T follicular helper cell (primary cell): ENCODE measurements at regions not wholly inside any gene's neighbourhood (a gene's known extent, or its start where the extent isn't known, plus 50 kb on each side); places are given as distances from the start of the nearest gene placed in this dataset.

Source experiments
- DNase-seq: peaks from one replicate; pipeline ENCODE4 v3.0.0-alpha.2; 2020; ENCODE audit warnings: low read depth

DNA sequence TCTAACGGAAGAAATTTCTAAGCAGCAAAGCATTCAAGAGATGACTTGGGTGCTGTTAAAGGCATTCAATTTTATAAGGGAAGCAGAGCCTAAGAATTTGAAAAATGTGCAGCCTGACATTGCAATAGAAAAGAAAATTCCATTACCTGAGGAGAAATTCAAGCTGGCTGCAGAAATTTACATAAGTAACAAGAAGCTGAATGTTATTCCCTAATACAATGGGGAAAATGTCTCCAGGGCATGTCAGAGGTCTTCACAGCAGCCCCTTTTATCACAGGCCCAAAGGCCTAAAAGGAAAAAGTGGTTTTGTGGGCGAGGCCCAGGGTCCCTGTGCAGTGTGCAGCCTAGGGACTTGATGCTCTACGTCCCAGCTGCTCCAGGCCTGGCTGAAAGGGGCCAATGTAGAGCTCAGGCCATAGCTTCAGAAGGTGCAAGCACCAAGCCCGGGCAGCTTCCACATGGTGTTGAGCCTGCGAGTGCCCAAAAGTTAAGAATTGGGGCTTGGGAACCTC lies 306.7 kb downstream of the RDH14 start:
- no peak for DNase-seq

- DNase-seq = no peak
Measured at GRCh38 chr2:18251486-18251885, 309.0 kb downstream of the RDH14 start.

- no peak for DNase-seq
Measured at GRCh38 chr2:18247282-18248110, 313.0 kb downstream of the RDH14 start.

- DNase-seq = no peak
Measured at GRCh38 chr2:18245375-18245774, 315.1 kb downstream of the RDH14 start.

- no peak for DNase-seq
Measured at GRCh38 chr2:18244845-18245244, 315.6 kb downstream of the RDH14 start.

GRCh38 chr2:18243816-18244215 lies 316.6 kb downstream of the RDH14 start:
- DNase-seq = no peak

DNA sequence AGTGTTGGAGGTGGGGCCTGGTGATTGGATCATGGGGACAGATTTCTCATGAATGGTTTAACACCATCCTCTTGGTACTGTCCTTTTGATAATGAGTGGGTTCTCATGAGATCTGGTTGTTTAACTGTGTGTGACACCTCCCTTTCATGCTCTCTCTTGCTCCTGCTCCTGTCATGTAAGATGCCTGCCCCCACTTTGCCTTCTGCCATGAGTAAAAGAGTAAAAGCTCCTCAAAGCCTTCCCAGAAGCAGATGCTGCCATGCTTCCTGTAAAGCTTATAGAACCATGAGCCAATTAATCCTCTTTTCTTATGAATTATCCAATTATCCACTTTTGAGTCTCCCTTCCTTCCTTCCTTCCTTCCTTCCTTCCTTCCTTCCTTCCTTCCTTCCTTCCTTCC lies 317.7 kb downstream of the RDH14 start:
- no peak for DNase-seq

DNA sequence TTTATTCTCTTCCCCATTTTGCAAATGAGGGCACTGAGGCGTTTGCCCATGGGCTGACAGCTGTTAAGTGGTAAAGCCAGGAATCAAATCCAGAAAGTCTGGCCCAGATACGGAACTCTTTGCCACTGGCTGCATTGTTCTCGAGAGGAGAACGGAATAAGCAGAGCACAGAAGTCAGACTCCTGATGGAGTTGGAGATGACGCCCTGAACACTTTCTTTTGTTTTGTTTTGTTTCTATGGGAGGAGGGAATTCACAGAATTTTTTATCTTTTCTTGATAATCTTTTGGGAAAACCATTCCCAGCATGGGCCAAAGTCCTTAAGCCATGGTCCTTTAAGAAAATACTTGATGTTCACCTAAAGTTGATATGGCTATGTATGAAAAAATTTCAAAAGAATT lies 322.2 kb downstream of the RDH14 start:
- DNase-seq = no peak

DNA sequence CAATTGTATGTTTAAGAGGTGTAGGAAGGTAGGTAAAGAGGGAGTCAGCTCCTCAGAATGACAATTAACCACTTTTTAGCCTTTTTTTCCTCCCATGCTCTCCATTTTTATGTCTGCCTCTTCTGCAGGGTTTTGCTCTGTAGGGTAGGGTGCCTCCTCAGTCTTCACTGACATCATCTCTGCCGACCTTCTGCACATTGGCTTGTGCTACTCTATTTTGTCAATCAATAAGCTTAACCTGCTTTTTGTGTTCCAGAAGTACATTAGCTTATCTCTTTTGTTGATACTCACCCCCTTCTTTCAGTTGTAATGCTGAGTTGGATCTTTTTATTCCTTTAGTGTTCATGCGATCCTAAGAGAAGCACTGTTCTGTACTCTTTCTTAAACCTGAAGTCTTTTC lies 323.2 kb downstream of the RDH14 start:
- no peak for DNase-seq

- no peak for DNase-seq
Measured at GRCh38 chr2:18232731-18233438, 327.6 kb downstream of the RDH14 start.

DNA sequence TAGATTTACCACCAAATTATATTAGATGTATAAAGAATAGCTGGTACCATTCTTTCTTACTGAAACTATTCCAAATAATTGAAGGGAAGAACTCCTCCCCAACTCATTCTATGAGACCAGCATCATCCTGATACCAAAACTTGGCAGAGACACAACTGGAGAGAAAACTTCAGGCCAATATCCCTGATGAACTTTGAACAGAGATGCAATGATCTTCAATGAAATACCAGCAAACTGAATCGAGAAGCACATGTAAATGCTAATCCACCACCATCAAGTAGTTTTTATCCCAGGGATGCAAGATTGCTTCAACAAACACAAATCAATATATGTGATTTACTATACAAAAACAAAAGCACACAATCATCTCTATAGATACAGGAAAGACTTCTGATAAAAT lies 329.8 kb downstream of the RDH14 start:
- no peak for DNase-seq

DNA sequence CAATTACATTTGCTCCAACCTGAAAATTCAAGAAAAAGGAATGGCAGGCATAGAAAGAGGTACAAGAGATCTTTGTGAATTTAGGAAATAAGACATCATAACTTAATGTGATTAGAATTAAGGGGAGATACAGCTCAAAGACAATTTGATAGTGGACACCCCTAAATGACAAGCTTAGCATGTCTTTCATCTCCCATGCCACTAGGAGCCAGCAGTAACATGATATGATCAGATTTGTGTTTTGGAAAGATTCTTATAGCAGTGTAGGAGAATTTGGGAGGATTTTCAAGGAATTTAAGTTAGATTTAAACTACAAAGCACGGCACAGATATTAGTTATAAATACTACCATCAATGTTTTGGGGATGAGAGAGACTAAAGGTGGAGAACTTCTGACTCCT lies 340.8 kb downstream of the RDH14 start:
- no peak for DNase-seq

DNA sequence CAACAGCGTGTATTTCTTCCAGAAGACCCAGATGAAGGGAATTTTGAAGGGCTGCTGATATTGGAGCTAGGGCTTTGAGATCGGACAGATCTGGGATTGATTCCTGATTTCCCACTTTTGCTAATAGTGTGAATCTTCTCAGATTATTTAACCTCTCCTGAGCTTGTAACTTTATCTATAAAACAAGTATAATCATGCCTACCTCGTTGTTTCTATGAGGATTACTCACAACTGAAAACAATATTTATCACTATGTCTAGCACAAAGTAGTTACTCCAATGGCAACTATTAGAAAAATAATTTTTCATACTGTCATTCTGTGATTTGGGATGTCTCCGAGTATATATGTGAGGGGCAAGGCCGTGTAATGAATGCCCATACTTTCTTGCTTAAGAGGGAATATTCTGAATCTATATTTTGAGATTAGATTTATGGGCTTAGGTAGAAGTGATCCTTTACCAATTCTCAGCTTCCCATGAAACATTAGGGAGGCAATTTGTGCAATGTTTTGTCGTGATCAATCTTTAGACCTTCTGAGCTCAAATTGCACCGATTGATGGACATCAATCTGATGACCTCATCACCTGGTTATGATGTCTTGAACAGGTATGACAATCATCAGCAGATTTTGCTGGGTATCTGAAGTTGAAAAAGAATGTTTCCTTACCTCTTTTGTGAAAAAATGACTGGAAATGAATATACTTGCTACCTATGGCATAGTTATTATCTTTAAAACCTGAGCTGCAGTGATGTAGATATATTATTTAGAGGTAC lies 339.9 kb downstream of the KCNS3 start:
- no peak for DNase-seq

DNA sequence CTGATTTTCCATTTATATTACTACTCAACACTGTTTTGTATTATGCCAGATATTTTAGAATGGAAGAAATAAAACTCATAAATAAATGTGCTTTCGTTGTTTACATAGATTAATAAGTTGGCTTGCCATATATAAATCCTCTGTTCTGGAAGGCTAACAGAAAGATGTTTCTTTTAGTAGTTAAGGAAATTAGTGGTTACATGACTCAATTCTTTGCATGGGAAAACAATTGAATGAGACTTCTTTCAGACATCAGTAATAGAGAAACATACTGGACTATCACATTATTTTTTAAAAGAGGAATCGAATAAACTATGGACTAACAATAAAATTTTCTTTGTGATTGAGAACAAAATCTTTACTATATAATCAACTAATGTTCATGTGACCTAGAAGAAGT lies 336.5 kb downstream of the KCNS3 start:
- DNase-seq = no peak

DNA sequence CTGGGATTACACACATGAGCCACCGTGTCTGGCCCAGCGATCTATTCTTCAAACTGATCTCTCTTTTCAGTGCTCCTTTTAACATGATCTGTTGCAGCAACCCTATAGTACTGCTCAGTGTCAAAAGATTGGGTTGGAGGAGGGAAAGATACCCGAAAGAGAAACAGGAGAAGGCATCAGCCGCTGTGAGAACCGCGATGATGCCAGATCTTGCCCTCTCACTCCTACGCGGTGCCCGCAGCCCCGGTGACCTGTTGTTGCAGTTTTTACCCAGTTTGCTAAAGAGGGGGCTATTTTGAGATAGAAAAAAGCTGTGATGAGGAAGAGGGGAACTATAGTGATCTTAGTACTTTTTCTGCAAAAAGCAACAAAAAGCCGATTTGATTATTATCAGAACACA lies 335.5 kb downstream of the KCNS3 start:
- no peak for DNase-seq

- no peak for DNase-seq
Measured at GRCh38 chr2:18209934-18210639, 331.6 kb downstream of the KCNS3 start.

DNA sequence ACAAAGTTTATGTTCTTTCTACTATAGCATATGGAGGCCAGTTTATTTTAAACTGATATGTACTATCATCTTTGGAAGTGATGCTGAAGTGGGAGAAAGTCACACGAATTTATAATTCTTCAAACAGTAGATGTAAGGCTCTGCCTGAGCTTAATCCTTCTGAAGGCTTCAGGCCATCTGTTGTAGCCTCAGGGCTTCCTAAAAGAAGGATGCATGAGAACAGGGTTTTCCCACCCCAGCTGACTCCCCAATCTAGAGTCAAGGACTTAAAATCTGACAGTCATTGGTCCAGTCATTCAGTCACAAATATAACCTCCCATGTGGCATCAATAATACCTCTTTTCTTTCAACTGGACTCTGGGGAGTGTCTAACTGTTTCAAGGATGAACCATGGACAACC lies 330.5 kb downstream of the KCNS3 start:
- DNase-seq = no peak

DNA sequence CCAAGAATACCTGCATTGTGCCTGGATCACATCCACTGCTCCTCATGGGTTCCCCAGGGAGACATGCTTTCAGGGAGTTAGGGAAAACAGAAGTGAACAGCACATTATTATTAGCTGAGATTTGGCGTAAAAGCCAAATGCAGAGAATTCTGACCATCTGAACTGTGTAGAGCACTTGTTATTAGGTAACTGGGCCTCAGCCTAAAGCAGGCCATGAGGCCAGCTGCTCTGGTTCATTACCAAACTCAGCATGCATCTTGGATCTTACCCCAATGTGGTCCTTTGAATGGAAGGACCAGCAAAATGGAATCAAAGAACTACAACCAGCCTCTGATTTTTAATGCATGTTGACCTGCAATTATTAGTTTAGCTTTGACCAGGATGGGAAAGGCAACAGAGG lies 322.3 kb downstream of the KCNS3 start:
- no peak for DNase-seq

DNA sequence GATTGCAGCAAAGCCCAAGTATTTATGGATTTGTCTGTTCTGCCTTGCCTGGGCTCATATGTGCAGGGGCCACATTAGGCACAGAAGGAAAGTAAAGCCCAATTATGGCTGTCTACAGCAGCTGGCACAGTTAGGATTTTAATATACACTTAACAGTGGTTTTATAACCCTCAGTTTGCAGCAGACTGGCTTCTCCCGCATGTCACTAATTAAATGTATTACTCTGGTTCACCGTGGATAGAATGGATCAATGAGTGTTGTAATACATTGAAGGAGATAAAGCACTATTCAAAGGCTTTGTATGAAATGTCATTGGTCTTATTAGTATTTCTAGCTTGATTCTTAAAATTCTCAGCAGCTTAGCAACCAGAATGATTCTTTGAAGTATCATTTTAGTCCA lies 320.2 kb downstream of the KCNS3 start:
- DNase-seq = no peak

DNA sequence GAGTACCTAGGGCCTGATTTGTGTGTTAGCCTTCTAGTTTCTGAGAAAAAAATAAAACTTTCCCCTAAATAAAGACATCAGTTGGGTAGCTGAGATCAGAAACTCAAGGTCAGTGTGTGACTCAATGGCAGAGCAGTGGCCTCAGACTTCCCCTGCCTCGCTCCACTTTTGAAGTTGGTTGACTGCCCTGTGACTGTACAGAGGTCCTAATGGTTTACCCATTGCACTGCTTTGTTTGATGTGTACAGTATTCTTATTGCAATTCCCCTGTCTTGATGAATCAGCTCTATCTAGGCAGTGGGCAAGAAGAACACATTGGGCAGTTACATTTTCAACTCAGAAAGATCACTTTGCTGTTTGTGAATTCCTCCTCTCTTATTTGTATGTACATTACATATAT lies 315.7 kb downstream of the KCNS3 start:
- no peak for DNase-seq

DNA sequence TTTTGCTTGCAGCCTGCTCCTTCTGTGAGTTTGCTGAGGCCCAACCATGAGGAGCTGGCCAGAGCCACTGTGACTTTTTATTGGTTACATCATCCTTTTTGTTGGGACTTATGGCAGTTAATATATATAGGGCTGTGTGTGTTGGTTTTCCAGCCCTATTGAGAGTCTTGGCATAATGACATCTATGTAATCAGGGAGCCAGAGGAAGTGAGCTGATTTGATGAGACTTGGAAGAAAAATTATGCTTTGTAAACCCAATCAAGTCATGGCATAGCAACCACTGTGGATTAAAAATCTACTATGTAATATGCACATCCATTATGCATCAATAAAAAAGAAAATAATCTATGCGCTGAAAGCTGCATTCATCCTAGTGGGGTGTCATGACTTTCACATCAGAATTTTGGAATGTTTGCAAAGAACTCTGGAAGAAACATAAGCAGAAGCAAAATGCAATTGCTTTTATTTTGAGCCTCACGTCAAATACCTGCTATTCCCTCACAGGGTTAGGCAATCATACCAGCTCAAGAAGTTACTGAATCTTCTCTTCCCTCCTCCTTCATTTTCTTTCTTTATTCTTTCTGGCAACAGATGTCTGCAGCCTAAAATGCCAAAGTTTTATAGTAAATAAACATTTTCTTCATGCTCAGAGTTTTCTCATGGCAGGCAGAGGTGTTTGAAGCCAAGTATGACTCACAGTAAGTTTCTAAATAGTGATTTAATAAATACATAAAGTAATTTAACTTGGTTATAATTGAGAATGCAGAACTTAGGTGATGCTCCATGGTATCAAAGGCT lies 308.5 kb downstream of the KCNS3 start:
- no peak for DNase-seq
